T1000 (cell line): ENCODE measurements at regions not wholly inside any gene's neighbourhood (a gene's known extent, or its start where the extent isn't known, plus 50 kb on each side); places are given as distances from the start of the nearest gene placed in this dataset.
A peak's percentile ranks its signal among the peaks of the same experiment; 100 is the strongest.
"Not testable (repeated sequence)": the region's sequence is repeated elsewhere in the genome, so short reads cannot be mapped to it uniquely, and the experiment has no call there.

Source experiments
- DNase-seq: peaks from one replicate; lab custom pipeline; 2025; ENCODE audit warnings: mixed read lengths; lab: John Stamatoyannopoulos, UW

- DNase-seq: no peak
Observed at GRCh38 chr13:104635879-104636278, 1569.7 kb upstream of the SLC10A2 start.

GRCh38 chr13:104634016-104634415 lies 1567.8 kb upstream of the SLC10A2 start:
- no peak for DNase-seq

- DNase-seq: no peak
Observed at GRCh38 chr13:104632736-104633135, 1566.5 kb upstream of the SLC10A2 start.

GRCh38 chr13:104625201-104625600 lies 1559.0 kb upstream of the SLC10A2 start:
- no peak for DNase-seq

- no peak for DNase-seq
Observed at GRCh38 chr13:104616990-104617389, 1550.8 kb upstream of the SLC10A2 start.

- DNase-seq: no peak
Observed at GRCh38 chr13:104614361-104615145, 1548.3 kb upstream of the SLC10A2 start.

- no peak for DNase-seq
Observed at GRCh38 chr13:104608331-104608730, 1542.1 kb upstream of the SLC10A2 start.

- DNase-seq: not testable (repeated sequence)
Observed at GRCh38 chr13:104605435-104605834, 1539.2 kb upstream of the SLC10A2 start.

- no peak for DNase-seq
Observed at GRCh38 chr13:104597546-104598180, 1531.4 kb upstream of the SLC10A2 start.

- no peak for DNase-seq
Observed at GRCh38 chr13:104595511-104595910, 1529.3 kb upstream of the SLC10A2 start.

GRCh38 chr13:104594806-104595205 lies 1528.6 kb upstream of the SLC10A2 start:
- DNase-seq: no peak

- DNase-seq: no peak
Observed at GRCh38 chr13:104593693-104594092, 1527.5 kb upstream of the SLC10A2 start.

- no peak for DNase-seq
Observed at GRCh38 chr13:104593251-104593576, 1527.0 kb upstream of the SLC10A2 start.

GRCh38 chr13:104592545-104593250 lies 1526.5 kb upstream of the SLC10A2 start:
- DNase-seq: no peak

- no peak for DNase-seq
Observed at GRCh38 chr13:104592127-104592526, 1525.9 kb upstream of the SLC10A2 start.

- no peak for DNase-seq
Observed at GRCh38 chr13:104586051-104586746, 1520.0 kb upstream of the SLC10A2 start.

- DNase-seq: no peak
Observed at GRCh38 chr13:104584481-104584880, 1518.3 kb upstream of the SLC10A2 start.

- no peak for DNase-seq
Observed at GRCh38 chr13:104580931-104581330, 1514.7 kb upstream of the SLC10A2 start.

GRCh38 chr13:104577071-104577815 lies 1511.0 kb upstream of the SLC10A2 start:
- no peak for DNase-seq

- no peak for DNase-seq
Observed at GRCh38 chr13:104571893-104572229, 1505.6 kb upstream of the SLC10A2 start.

GRCh38 chr13:104571161-104571892 lies 1505.1 kb upstream of the SLC10A2 start:
- peak; percentile 67 for DNase-seq
